SJCRH30 (cell line): ENCODE measurements at regions not wholly inside any gene's neighbourhood (a gene's known extent, or its start where the extent isn't known, plus 50 kb on each side); places are given as distances from the start of the nearest gene placed in this dataset.

Experiments used
- DNase-seq, 2 experiments: peaks; one replicate each; pipeline ENCODE4 v3.0.0-alpha.2; 2015 to 2020
- H3K27ac ChIP-seq: fragments of 250-450 bp; sonication (Bioruptor Pico); 2 replicates; pipeline ENCODE4 v1.5.1; 2020; ENCODE audit warnings: mild to moderate bottlenecking, moderate library complexity
- H3K27me3 ChIP-seq: fragments of 250-450 bp; sonication (Bioruptor Pico); 2 replicates; pipeline ENCODE4 v1.5.1; 2020; ENCODE audit warnings: mild to moderate bottlenecking, moderate library complexity
- H3K36me3 ChIP-seq: fragments of 250-450 bp; sonication (Bioruptor Pico); 2 replicates; pipeline ENCODE4 v1.5.1; 2020; ENCODE audit warnings: mild to moderate bottlenecking, moderate library complexity
- H3K4me1 ChIP-seq: fragments of 250-450 bp; sonication (Bioruptor Pico); 2 replicates; pipeline ENCODE4 v1.5.1; 2020; ENCODE audit warnings: mild to moderate bottlenecking, moderate library complexity
- H3K4me3 ChIP-seq: fragments of 250-450 bp; sonication (Bioruptor Pico); 2 replicates; pipeline ENCODE4 v1.5.1; 2020; ENCODE audit warnings: mild to moderate bottlenecking, moderate library complexity
- H3K9me3 ChIP-seq: fragments of 250-450 bp; sonication (Bioruptor Pico); replicated peaks from 2 replicates; pipeline ENCODE4 v1.5.1; 2020; ENCODE audit warnings: mild to moderate bottlenecking, moderate library complexity

DNA sequence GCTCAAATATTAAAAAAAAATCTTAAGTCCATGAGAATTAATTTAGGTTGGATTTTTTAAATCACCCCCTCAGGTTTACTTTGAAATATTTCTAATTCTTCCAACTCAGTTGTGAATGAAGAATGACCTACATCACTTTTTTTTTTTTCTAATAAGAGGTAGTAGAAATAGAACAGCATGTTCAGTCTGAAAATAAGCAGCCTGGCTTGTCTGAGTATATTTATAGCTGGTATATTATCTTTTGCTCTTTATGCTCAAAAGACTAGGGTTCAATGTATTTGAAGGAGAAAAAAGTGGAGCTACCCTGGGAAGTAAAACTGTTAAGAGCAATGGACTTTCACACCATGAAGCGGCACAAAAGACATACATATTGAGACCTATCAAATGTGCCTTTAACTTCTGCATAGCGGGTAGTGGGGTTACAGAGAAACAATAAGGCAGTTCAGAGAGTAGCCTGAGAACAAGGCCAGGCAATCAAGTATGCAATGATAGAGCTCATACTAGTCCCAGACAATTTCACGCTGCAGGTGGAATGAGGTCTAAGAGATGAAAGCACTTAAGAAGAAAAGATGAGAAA is 175.4 kb upstream of the CDH12 start:
- H3K4me3 ChIP-seq = no peak overlapping the region
- H3K4me1 ChIP-seq = no peaks in the 10 kb centered on the region
- no peaks in the 10 kb centered on the region for H3K9me3 ChIP-seq
- no peaks in the 10 kb centered on the region for H3K36me3 ChIP-seq
- H3K27me3 ChIP-seq = no peaks in the 10 kb centered on the region
- DNase-seq = no peak
- H3K27ac ChIP-seq = no peak overlapping the region

DNA sequence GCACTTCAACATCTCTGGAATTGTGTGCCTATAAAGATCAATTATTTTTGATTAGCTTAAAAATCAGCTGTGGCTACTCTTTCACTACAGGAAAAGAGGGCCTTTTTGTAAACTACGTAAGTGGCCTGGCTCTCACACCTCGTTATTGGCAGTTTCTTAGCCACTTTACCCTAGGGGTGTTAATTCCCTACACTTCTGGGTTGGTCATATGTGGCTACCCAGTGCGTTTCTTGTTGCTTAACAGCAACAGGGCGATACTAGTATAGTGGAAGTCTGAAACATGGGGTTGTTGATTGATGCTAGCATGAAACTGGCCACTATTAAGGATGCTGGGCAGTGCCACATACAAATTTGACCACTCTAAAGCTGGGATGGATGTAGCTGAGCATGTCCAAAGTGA is 174.7 kb upstream of the CDH12 start:
- Histone ChIP-seq H3K4me3 (no peak overlapping the region), H3K36me3 (no peaks in the 10 kb centered on the region), H3K4me1 (no peaks in the 10 kb centered on the region), H3K27ac (no peak overlapping the region), H3K27me3 (no peaks in the 10 kb centered on the region), H3K9me3 (no peaks in the 10 kb centered on the region)
- DNase-seq = no peak

DNA sequence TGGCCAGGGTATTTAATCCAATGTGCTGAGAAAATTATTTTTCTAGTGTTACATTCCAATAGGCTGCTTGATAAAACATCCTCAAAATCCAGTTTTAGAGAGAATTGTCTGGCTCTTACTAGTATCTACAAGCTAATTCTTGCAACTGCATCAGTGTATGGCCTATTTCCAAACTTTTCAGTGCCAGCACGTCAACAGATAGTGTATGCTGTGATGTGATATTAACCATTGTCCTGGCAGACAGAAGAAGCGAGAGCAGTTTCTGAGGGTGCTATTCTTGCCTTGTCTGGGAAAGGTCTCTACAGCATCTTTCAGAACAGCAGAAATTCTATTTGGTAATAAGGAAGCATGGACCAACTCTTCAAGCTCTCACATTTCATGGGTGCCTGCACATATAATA is 174.2 kb upstream of the CDH12 start:
- DNase-seq = no peak
- Histone ChIP-seq H3K9me3 (no peaks in the 10 kb centered on the region), H3K4me3 (no peak overlapping the region), H3K36me3 (no peaks in the 10 kb centered on the region), H3K27me3 (no peaks in the 10 kb centered on the region), H3K4me1 (no peaks in the 10 kb centered on the region), H3K27ac (no peak overlapping the region)

DNA sequence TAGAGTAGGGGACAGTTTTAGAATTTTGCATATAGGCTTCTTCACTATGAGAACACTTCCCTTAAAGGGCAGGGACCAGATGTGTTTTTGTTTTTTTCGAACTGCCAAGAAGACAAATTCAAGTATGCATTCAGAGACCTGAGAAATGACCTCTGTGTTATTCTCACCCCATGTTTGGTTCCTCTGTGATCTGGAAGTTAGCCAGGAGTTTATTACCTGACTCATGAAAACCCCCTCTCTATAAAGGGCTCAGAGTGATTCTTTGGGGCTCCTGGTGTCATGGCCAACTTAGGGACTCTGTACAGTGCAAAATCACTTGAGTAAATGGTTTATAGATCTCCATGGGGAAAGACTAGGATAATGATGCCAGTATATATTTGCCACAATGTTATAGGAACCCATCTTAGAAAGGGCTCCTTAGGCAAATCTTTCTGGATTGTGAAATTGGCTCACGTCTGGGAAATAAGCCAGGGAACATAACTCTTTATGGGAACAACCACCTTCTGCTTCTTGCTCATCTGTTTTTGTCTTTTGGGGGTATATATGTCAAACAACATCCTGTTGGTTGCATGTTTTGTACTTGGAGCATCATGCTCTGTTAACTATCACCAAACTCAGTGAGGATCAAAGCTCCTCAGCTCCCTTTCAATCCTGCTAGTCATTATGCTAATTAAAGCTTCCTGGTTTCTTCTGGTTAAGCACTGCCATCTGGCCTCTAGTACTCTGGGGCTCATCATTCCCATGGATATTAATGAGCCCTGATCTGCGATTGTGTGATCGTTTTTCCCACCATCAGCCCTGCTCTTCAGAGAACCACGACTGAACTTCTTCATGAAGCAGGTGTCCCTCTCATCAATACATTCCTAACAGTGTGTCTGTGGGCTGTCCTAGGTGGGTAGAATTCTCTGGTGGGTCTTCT is 173.4 kb upstream of the CDH12 start:
- no peaks in the 10 kb centered on the region for H3K9me3 ChIP-seq
- H3K36me3 ChIP-seq = no peaks in the 10 kb centered on the region
- no peak overlapping the region for H3K27ac ChIP-seq
- no peaks in the 10 kb centered on the region for H3K27me3 ChIP-seq
- DNase-seq = no peak
- no peaks in the 10 kb centered on the region for H3K4me1 ChIP-seq
- no peak overlapping the region for H3K4me3 ChIP-seq

DNA sequence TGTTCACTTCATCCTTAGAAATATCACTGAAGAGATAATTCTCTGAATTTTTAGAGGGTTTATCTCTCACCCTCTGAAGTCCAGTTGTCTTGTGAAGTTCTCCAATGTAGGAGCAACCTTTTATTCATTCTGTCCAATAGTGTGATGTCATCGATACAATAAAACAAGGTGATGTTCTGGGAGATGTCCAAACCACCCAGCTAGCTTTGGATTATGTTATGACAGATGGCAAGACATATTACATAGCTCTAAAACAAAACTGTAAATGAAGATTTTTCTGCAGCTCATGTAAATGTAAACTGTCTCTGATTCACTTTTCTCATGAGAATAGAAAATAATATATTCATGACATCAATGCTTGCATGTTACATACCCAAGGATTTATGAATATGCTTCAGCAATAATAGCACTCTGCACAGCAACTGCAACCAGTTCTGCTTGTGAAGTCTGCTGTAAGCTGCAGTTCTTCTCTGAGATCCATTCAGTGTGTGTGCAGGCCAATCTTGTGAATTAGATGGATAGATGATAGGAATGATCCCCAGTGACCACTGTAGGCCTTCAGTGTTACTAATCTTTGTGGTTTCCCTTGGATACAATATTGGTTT is 172.6 kb upstream of the CDH12 start:
- Histone ChIP-seq H3K36me3 (no peaks in the 10 kb centered on the region), H3K27me3 (no peaks in the 10 kb centered on the region), H3K4me1 (no peaks in the 10 kb centered on the region), H3K4me3 (no peak overlapping the region), H3K9me3 (no peaks in the 10 kb centered on the region), H3K27ac (no peak overlapping the region)
- no peak for DNase-seq

DNA sequence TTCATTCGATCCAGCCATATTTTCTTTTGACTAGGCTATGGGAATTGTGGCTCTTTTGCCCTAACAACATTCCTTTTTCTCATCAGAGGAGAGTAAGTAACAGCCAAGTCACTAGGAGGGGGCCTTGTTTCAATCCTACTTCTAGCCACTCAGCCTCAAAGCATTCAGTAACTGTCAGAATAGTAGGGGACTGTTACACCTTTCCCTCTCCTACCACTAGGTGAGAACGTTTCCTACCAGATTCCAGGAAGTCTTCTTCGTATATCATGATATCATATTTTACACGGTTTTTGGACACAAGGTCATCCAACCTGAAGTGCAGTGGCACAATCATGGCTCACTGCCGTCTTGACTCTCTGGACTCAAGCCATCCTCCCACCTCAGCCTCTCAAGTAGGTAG is 171.3 kb upstream of the CDH12 start:
- H3K4me1 ChIP-seq = no peaks in the 10 kb centered on the region
- H3K9me3 ChIP-seq = no peaks in the 10 kb centered on the region
- no peak for DNase-seq
- no peak overlapping the region for H3K27ac ChIP-seq
- H3K36me3 ChIP-seq = no peaks in the 10 kb centered on the region
- no peaks in the 10 kb centered on the region for H3K27me3 ChIP-seq
- no peak overlapping the region for H3K4me3 ChIP-seq

DNA sequence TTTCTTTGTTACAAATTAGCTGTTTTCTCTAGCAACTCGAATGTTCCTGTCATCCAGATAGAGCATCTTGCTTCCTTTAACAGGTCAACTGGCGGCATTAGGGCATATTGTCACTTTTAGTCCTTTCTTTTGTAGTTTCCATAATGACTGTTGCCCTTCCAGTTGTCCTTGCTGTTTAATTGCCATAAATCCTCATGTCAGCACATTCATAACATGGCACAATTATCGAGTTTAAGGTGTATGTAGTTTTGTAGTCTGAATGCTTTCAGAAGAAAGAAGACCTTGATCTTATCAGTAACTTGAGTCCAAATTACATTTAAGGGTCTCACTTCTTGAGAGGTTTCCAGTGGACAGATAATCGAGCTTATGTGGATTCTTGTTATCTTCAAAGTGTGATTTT is 161.7 kb upstream of the CDH12 start:
- H3K4me3 ChIP-seq = no peak overlapping the region
- no peaks in the 10 kb centered on the region for H3K4me1 ChIP-seq
- no peak for DNase-seq
- no peaks in the 10 kb centered on the region for H3K9me3 ChIP-seq
- no peaks in the 10 kb centered on the region for H3K27me3 ChIP-seq
- no peaks in the 10 kb centered on the region for H3K36me3 ChIP-seq
- no peak overlapping the region for H3K27ac ChIP-seq

DNA sequence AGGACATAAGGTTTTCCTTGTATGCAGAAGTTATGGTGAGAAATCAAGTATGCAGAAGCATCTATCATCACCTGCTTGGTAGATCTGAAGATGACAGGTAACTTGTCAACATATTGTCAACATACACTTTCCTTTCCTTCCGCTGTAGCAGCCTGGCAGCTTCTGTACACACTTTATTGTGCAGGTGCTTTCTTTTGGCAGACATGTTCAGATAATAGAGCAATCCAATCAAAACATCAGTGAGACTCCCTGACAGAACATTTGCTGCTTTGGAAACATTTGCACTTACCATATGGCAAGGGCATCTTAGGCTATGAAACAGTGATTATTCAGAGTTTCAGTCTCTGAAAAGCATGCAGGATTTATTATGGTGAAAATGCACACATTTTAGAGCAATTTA is 161.1 kb upstream of the CDH12 start:
- no peaks in the 10 kb centered on the region for H3K9me3 ChIP-seq
- no peak overlapping the region for H3K4me3 ChIP-seq
- H3K36me3 ChIP-seq = no peaks in the 10 kb centered on the region
- no peaks in the 10 kb centered on the region for H3K27me3 ChIP-seq
- H3K4me1 ChIP-seq = no peaks in the 10 kb centered on the region
- H3K27ac ChIP-seq = no peak overlapping the region
- no peak for DNase-seq

DNA sequence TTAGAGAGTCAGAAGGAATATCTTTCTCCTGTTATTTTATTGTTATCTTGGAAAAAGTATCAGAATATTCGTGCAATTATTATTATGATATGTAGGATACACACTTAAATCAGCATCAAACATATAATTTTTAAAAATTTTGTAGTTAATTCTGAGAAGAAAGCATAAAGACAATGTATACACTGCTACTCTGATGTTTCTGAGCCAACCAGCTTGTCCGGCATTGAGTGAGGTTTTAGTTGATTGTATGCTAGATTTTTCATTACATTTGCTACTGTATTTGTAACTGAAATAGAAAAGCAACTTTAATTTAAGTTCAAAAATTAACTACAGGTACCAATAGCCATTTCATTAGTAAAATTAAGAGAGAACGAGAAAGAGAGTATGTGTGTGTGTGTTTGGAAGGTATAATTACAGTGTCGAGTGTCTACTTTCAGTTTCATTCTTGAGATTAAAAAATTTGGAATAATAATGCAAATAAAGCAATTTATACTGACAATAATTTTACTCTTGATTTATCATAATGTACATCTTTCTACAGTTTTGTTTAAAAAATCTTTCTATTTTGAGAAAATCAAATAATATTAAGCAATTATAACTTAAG is 160.4 kb upstream of the CDH12 start:
- no peak for DNase-seq
- Histone ChIP-seq H3K4me3 (no peak overlapping the region), H3K4me1 (no peaks in the 10 kb centered on the region), H3K9me3 (no peaks in the 10 kb centered on the region), H3K27ac (no peak overlapping the region), H3K36me3 (no peaks in the 10 kb centered on the region), H3K27me3 (no peaks in the 10 kb centered on the region)

DNA sequence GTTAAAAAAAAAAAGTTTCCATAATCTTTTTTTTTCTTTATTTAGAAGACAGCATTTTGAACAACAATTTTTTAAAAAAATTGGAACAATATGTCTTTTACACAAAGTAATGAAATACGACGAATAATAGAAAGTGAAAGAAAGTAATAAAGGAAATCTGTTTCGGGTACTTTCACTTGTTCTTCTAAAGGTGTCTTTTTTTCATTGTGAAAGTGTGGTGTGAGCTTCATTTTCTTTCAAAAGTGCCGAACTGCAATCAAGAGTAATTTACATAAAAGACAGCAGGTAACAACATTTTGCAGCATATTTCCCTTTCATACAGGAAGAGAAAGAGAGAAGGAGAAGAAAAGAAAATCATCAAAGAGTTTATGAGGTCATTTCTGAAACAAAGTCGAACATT is 159.7 kb upstream of the CDH12 start:
- Histone ChIP-seq H3K36me3 (no peaks in the 10 kb centered on the region), H3K27me3 (no peaks in the 10 kb centered on the region), H3K4me3 (no peak overlapping the region), H3K27ac (no peak overlapping the region), H3K9me3 (no peaks in the 10 kb centered on the region), H3K4me1 (no peaks in the 10 kb centered on the region)
- DNase-seq = no peak

DNA sequence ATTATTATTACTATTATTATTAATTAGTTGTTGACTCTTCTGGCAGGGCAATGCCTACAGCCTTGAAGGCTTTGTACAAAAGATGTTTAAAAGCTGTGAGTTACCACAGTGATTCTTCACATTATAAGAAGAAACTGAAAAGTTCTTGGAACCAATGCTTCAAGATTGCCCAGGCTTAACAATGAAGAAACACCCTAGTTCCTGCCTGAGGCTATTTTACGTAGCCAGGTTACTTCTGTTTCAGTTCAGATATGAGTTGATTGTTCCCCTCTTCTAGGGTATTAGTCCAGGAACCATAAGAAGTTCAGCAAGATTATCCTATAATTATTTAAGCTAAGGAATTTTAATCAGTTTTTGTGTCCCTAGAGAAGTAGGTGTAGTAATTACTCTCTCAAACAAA is 154.6 kb upstream of the CDH12 start:
- Histone ChIP-seq H3K4me3 (no peak overlapping the region), H3K36me3 (no peaks in the 10 kb centered on the region), H3K9me3 (no peaks in the 10 kb centered on the region), H3K27me3 (no peaks in the 10 kb centered on the region), H3K27ac (no peak overlapping the region), H3K4me1 (no peaks in the 10 kb centered on the region)
- no peak for DNase-seq

DNA sequence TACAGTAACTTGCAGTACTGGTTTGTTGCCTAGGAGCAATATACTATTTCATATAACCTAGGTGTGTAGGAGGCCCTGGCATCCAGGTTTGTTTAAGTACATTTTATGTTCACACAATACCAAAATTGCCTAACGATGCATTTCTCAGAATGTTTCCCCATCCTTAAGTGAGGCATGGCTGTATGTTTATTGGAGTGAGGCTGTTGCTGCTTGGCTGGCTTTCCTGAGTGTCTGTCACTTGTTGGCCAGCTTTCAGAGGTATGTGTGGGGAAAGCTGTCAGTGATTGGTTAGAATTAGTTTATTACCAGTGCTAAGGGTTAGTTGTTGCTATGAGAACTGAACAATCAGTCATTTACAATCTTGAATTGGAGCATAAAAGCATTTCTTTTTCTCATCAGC is 154.1 kb upstream of the CDH12 start:
- Histone ChIP-seq H3K4me3 (no peak overlapping the region), H3K27me3 (no peaks in the 10 kb centered on the region), H3K27ac (no peak overlapping the region), H3K36me3 (no peaks in the 10 kb centered on the region), H3K9me3 (no peaks in the 10 kb centered on the region), H3K4me1 (no peaks in the 10 kb centered on the region)
- no peak for DNase-seq

DNA sequence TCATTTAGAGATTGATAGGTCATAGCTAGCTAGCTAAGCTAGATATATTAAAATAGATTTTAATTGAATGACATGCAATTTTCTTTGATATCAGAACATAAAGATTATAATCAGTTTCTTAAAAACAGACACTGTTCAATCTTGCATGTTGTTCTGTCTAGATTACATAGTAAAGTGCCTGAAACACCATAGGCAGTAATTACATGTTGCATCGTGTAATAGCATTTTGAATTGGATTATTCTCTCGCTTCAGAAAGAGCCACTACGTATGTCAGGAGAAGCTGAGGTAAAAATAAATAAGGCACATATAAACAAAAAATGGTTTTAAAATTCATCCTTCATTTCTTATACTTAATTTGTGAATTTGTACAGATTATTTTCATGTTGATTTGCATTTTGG is 148.0 kb upstream of the CDH12 start:
- no peaks in the 10 kb centered on the region for H3K27me3 ChIP-seq
- H3K9me3 ChIP-seq = no peaks in the 10 kb centered on the region
- H3K4me3 ChIP-seq = no peak overlapping the region
- H3K4me1 ChIP-seq = no peaks in the 10 kb centered on the region
- no peak for DNase-seq
- no peaks in the 10 kb centered on the region for H3K36me3 ChIP-seq
- H3K27ac ChIP-seq = no peak overlapping the region

DNA sequence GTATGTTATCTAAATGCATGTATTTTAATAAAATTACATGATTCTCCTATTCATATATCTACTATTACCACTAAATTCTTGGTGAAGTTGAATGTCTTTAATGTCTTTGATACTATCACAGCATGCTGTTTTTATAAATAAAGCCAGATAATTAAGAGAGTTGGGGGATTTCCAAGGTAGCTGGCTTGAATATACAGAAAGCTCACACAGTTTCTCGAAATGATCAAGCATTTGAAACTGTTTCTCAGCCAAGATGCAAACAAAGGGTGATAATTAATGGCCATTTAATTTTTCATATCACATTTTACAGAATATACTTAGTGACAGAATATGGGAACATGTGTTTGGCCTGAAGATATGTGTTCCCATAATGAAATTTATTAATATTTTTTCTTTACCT is 145.6 kb upstream of the CDH12 start:
- Histone ChIP-seq H3K27ac (no peak overlapping the region), H3K36me3 (no peaks in the 10 kb centered on the region), H3K4me3 (no peak overlapping the region), H3K9me3 (no peaks in the 10 kb centered on the region), H3K27me3 (no peaks in the 10 kb centered on the region), H3K4me1 (no peaks in the 10 kb centered on the region)
- DNase-seq = no peak

DNA sequence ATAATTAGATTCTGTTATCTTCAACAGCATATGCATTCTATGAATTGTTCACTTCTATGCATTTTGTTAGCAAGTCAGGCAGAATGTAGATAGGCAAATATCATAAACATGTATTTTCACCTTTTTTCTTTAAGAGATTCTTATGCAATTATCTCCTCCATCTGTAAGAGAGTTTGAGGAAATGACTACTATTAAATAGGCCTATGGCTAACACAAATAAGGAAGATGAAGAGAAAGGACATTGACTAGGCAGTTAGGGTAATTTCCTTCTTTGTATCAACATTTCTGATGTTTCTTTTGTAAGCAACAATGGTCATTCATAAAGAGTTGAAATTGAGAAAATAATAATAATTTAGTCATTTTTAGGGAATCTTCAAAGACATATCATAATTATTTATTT is 145.2 kb upstream of the CDH12 start:
- H3K27ac ChIP-seq = no peak overlapping the region

More for the DNA sequence above, 145.2 kb upstream of the CDH12 start:
- DNase-seq = no peak
- no peaks in the 10 kb centered on the region for H3K4me1 ChIP-seq
- no peak overlapping the region for H3K4me3 ChIP-seq
- no peaks in the 10 kb centered on the region for H3K36me3 ChIP-seq
- H3K27me3 ChIP-seq = no peaks in the 10 kb centered on the region
- no peaks in the 10 kb centered on the region for H3K9me3 ChIP-seq
